Heart left ventricle (tissue), 16 donors: ENCODE measurements at regions not wholly inside any gene's neighbourhood (a gene's known extent, or its start where the extent isn't known, plus 50 kb on each side); places are given as distances from the start of the nearest gene placed in this dataset.
"Not testable (repeated sequence)": the region's sequence is repeated elsewhere in the genome, so short reads cannot be mapped to it uniquely, and the experiment has no call there.

Experiments
- ATAC-seq, 4 donors: fragments of 200-7000 bp; cut with Tn5 transposase; one replicate each; pipeline ENCODE4 v1.9.1; 2020 to 2022; ENCODE audit warnings: moderate library complexity in 4 of 4, mild to moderate bottlenecking in 3 of 4, moderate number of reproducible peaks in 1 of 4
- DNase-seq, 5 donors: peaks; one replicate each; pipeline ENCODE4 v3.0.0-alpha.2; 2020
- H3K27ac ChIP-seq, 12 donors: fragments of 200-600 bp; sonication (generic) in 4 of 12; one replicate each; pipeline versions ENCODE4 v1.5.0 to v1.8.0; 2016 to 2022; ENCODE audit warnings: mild to moderate bottlenecking in 2 of 12
- H3K27me3 ChIP-seq, 9 donors: fragments of 200-600 bp; sonication (generic) in 2 of 9; one replicate each; pipeline versions ENCODE4 v1.5.1 to v1.8.0; 2016 to 2022; ENCODE audit warnings: mild to moderate bottlenecking in 3 of 9
- H3K36me3 ChIP-seq, 9 donors: fragments of 200-600 bp; sonication (generic) in 2 of 9; one replicate each; pipeline versions ENCODE4 v1.5.0 to v1.8.0; 2018 to 2022; ENCODE audit warnings: mild to moderate bottlenecking in 2 of 9
- H3K4me1 ChIP-seq, 12 donors: fragments of 200-600 bp; sonication (generic) in 4 of 12; one replicate each; pipeline versions ENCODE4 v1.5.0 to v1.8.0; 2016 to 2022; ENCODE audit warnings: mild to moderate bottlenecking in 3 of 12
- H3K4me3 ChIP-seq, 12 donors: fragments of 200-600 bp; sonication (generic) in 4 of 12; one replicate each; pipeline versions ENCODE4 v1.5.0 to v1.8.0; 2017 to 2022; ENCODE audit warnings: mild to moderate bottlenecking in 9 of 12, moderate library complexity in 4 of 12
- H3K9me3 ChIP-seq, 12 donors: fragments of 200-600 bp; sonication (generic) in 4 of 12; one replicate each; pipeline versions ENCODE4 v1.5.0 to v1.8.0; 2016 to 2022; ENCODE audit warnings: mild to moderate bottlenecking in 1 of 12
- CTCF ChIP-seq, 12 donors: fragments of 200-600 bp; sonication (generic) in 4 of 12; IDR thresholded peaks; one replicate each; pipeline versions ENCODE4 v1.5.0 to v1.8.0; 2018 to 2022; ENCODE audit warnings: antibody characterized with exemption in 12 of 12, mild to moderate bottlenecking in 5 of 12
- POLR2A ChIP-seq, 2 donors: fragments of 450-650 bp; IDR thresholded peaks; one replicate each; pipeline ENCODE4 v1.6.1; 2017; ENCODE audit warnings: antibody characterized with exemption in 2 of 2, mild to moderate bottlenecking in 2 of 2, moderate library complexity in 2 of 2
- WGBS, 4 donors: extraction: QIAGEN DNeasy Blood & Tissue Kit in 2 of 4; methylation state at CpG; one replicate each; pipeline versions ENCODE4 v1.1.5 to v1.1.7; 2013 to 2018; 5-methylcytosine and 5-hydroxymethylcytosine counted together
- intact Hi-C, 10 donors: fragments of 100-400 bp; cut with DNase I; formaldehyde crosslinking; loops; one replicate each; pipeline versions ENCODE4 v1.11.1 to v1.14.2; 2022
- donor health status: ischemic (EF 13 %, LVEDD 7.1; RV severe dilation, severe dysfunction).
- donor health status: healthy with polysubstance abuse.
- donor health status: DM: no; HTN: yes; CAD: no.
- donor health status: DM: no; HTN: no; CAD: no.
- donor health status: ischemic (EF 25% LVEDD 6.9; RV normal size, moderate dysfunction).
- donor health status: ischemic (EF 25% LVEDD 5.7; RV mildly dilated, moderate dysfunction).
- donor health status: healthy.
- donor health status: DM: yes; HTN: yes; CAD: no.
- donor health status: ischemic (EF 35%, LVEDD 5.7; RV mildly dilated, moderate dysfunction).
- donor health status: nonischemic (EF 11% LVEDD 7.7; RV severe dilation, severe dysfunction).
- donor health status: DM: yes; HTN: yes; CAD: no.
- donor health status: PGD.
- donor health status: ischemic (EF 29% LVEDD 5.4; RV normal size, mild dysfunction).
- donor health status: nonischemic (EF 23%, LVEDD 6.1; RV moderate dilation, normal function).

DNA sequence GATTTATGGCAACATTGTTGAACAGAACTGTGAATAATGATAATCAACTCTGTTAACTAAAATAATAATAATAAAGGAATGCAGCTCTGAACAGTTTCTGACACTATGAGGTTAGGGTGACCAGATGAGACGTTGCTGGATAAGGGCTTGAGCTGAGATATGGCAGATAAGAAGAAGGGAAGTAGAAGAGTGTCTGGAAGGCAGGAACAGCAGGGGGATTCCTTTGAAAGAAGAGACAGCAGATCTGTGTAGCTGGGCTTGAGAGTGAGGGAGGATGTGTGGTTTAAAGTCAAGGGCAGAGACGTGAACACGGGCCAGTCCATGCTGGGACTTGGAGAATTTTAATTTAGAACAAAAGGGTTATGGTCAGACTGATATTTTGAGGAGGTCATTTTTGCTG lies 273.1 kb upstream of the SLC14A2 start:
- Histone ChIP-seq H3K27me3 (peaks cover 0 to 4% (median 0%) of the 10 kb centered on the region in 9 donors), H3K9me3 (no peaks in the 10 kb centered on the region), H3K36me3 (no peaks in the 10 kb centered on the region), H3K27ac (no peak overlapping the region), H3K4me1 (no peaks in the 10 kb centered on the region), H3K4me3 (no peak overlapping the region)
- ATAC-seq (no peak), DNase-seq (no peak)
- WGBS, 4 donors, result 27 to 45% (median 36%) methylated on average over 3 of the region's 3 CpGs
- intact Hi-C loops, result no loop called here
- TF ChIP-seq CTCF (IDR thresholded peaks at IDR 0.05), result no peak
- no peak for TF ChIP-seq POLR2A (IDR thresholded peaks at IDR 0.05)

GRCh38 chr18:45342653-45343052 lies 272.6 kb upstream of the SLC14A2 start:
- peaks cover 0 to 4% (median 0%) of the 10 kb centered on the region in 9 donors for H3K27me3 ChIP-seq
- no peaks in the 10 kb centered on the region for H3K36me3 ChIP-seq
- 87 to 94% (median 89%) methylated on average over 3 of the region's 3 CpGs for WGBS, 4 donors
- H3K9me3 ChIP-seq, result no peaks in the 10 kb centered on the region
- ATAC-seq (no peak), DNase-seq (no peak)
- H3K4me3 ChIP-seq, result no peak overlapping the region
- no peak for TF ChIP-seq POLR2A (IDR thresholded peaks at IDR 0.05)
- TF ChIP-seq CTCF (IDR thresholded peaks at IDR 0.05), result no peak
- intact Hi-C loops, result no loop called here
- no peaks in the 10 kb centered on the region for H3K4me1 ChIP-seq
- H3K27ac ChIP-seq, result no peak overlapping the region

GRCh38 chr18:45343365-45343764 lies 271.9 kb upstream of the SLC14A2 start:
- Histone ChIP-seq H3K4me1 (no peaks in the 10 kb centered on the region), H3K9me3 (no peaks in the 10 kb centered on the region), H3K4me3 (no peak overlapping the region), H3K27ac (no peak overlapping the region), H3K36me3 (no peaks in the 10 kb centered on the region), H3K27me3 (peaks cover 0 to 4% (median 0%) of the 10 kb centered on the region in 9 donors)
- WGBS, 4 donors, result 78 to 84% (median 80%) methylated on average over 5 of the region's 5 CpGs
- ATAC-seq (no peak), DNase-seq (no peak)
- intact Hi-C loops, result no loop called here
- TF ChIP-seq POLR2A (IDR thresholded peaks at IDR 0.05), result no peak

DNA sequence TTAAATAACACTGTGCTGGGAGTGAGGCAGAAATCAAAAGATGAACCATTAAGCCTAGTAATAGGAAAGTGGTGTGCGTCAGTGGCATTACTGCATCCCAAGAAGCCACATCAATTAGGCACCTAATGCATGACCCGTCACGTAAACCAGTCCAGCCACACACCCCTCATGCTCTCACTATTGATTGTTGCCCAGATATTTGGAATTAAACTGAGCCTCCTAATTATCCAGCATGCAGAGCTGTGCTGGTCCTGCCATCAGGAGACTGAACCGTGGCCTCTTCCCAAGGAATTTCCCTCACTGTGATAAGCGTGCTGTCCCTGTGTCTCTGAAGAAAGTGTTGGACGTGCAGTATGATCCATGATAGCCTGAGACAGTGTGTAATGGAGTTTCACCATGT lies 270.6 kb upstream of the SLC14A2 start:
- DNase-seq, H3K4me1 ChIP-seq, H3K9me3 ChIP-seq, H3K27me3 ChIP-seq, intact Hi-C loops, H3K4me3 ChIP-seq, H3K36me3 ChIP-seq, ATAC-seq, H3K27ac ChIP-seq: not testable (repeated sequence)
- 64 to 74% (median 70%) methylated on average over 6 of the region's 6 CpGs for WGBS, 4 donors

DNA sequence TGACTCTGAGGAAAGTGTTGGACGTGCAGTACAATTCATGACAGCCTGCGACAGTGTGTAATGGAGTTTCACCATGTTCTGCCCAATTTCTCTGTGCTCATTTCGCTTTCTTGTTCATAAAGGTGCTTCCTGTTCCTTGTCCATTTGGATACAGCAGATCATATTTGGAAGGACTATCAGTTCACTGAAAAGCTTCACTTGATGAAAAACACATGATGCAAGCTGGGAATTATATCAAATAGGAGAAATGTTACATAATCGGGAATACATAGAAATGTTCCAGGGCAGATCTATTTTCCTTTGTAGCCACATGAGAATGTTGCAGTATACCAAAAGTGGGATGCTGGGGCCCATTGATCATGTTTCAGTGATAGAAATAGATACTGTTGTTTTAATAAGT lies 266.3 kb upstream of the SLC14A2 start:
- DNase-seq (no peak), ATAC-seq (peak in 3 of 4 donors; percentile 12 to 59 (median 27))
- Histone ChIP-seq H3K27me3 (no peaks in the 10 kb centered on the region), H3K36me3 (no peaks in the 10 kb centered on the region), H3K4me1 (peaks cover 0 to 3% (median 0%) of the 10 kb centered on the region in 12 donors), H3K4me3 (no peak overlapping the region), H3K27ac (peak overlapping the region in 1 of 12 donors; percentile 22), H3K9me3 (no peaks in the 10 kb centered on the region)
- WGBS, 4 donors, result 71 to 83% (median 75%) methylated on average over 4 of the region's 4 CpGs
- TF ChIP-seq CTCF (IDR thresholded peaks at IDR 0.05) (no peak), POLR2A (IDR thresholded peaks at IDR 0.05) (no peak)
- intact Hi-C loops, result no loop called here
